BLaER1 (cell line): ENCODE measurements at regions not wholly inside any gene's neighbourhood (a gene's known extent, or its start where the extent isn't known, plus 50 kb on each side); places are given as distances from the start of the nearest gene placed in this dataset.

ENCODE experiments used
- H3K27ac ChIP-seq: shearing (Covaris generic); formaldehyde crosslinking; 2 replicates; pipeline ENCODE4 v1.8.1; 2022
- H3K27me3 ChIP-seq: shearing (Covaris generic); formaldehyde crosslinking; 2 replicates; pipeline ENCODE4 v1.8.1; 2022
- H3K36me3 ChIP-seq: shearing (Covaris generic); formaldehyde crosslinking; 2 replicates; pipeline ENCODE4 v1.8.1; 2022
- H3K4me1 ChIP-seq: shearing (Covaris generic); formaldehyde crosslinking; 2 replicates; pipeline ENCODE4 v1.8.1; 2022
- H3K4me2 ChIP-seq: shearing (Covaris generic); formaldehyde crosslinking; 2 replicates; pipeline ENCODE4 v1.8.1; 2022
- H3K4me3 ChIP-seq: shearing (Covaris generic); formaldehyde crosslinking; 2 replicates; pipeline ENCODE4 v1.8.1; 2022
- H3K9ac ChIP-seq: shearing (Covaris generic); formaldehyde crosslinking; 2 replicates; pipeline ENCODE4 v1.8.1; 2022
- H3K9me3 ChIP-seq: shearing (Covaris generic); formaldehyde crosslinking; 2 replicates; pipeline ENCODE4 v1.8.1; 2022
- H4K20me1 ChIP-seq: shearing (Covaris generic); formaldehyde crosslinking; 2 replicates; pipeline ENCODE4 v1.8.1; 2022
- Cebpa-rat ChIP-seq: shearing (Covaris generic); IDR thresholded peaks from 2 replicates; pipeline ENCODE4 v1.8.1; 2022

DNA sequence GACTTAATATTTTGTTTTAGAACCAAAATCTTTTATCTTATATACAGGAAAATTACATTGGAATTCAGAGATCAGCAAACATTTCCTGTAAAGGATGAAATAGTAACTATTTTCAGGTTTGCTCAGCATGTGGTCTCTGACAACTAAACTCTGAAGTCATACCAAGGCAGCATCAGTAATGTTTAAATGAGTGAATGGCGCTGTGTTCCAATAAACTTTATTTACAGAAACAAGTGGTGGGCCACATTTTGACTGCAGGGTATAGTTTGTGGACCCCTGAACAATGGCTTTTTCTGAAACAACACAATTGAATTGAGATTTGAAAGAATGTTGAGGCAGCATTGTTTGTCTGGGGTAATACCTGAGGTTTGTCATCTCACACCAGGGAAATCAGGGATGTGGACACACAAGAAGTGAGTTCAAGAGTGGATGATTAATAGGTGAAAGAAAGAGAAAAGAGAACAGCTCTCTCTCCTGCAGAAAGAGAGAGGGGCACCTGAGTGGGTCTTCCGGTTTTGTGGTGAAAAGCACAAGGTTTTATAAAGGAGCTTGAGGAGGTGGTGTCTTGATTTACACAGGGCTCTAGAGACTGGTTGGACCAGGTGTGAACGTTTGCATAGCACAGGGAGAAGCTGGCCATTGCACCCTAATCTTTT lies 113.5 kb upstream of the VPREB1 start:
- Histone ChIP-seq H3K27me3 (no peaks in the 10 kb centered on the region), H3K9ac (no peak overlapping the region), H3K27ac (no peak overlapping the region), H3K4me2 (no peak overlapping the region), H3K9me3 (no peaks in the 10 kb centered on the region), H3K4me1 (no peaks in the 10 kb centered on the region), H3K36me3 (no peaks in the 10 kb centered on the region), H3K4me3 (no peak overlapping the region), H4K20me1 (no peaks in the 10 kb centered on the region)
- no peak for TF ChIP-seq Cebpa-rat

DNA sequence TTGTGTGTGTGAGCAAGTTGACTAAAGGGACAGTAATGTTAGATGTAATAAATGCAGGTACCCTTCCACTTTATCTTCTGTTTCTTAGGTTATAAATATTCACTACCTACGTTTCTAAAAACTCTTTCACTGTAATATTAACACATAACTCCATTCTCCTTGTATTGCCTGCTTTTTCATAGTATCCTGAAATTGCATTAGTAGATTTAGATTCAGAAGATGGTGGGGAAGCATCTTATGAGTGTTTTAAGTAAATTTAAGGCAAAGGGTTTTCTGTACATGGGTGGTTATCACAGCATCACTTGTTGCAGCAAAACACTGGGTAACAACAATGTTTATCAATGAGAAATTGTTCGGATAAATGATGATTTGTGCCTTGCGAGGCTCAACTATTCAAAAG lies 115.2 kb upstream of the VPREB1 start:
- no peaks in the 10 kb centered on the region for H3K36me3 ChIP-seq
- no peak overlapping the region for H3K4me3 ChIP-seq
- TF ChIP-seq Cebpa-rat, result no peak
- H3K9me3 ChIP-seq, result no peaks in the 10 kb centered on the region
- no peak overlapping the region for H3K4me2 ChIP-seq
- no peaks in the 10 kb centered on the region for H3K27me3 ChIP-seq
- no peak overlapping the region for H3K9ac ChIP-seq
- no peaks in the 10 kb centered on the region for H3K4me1 ChIP-seq
- no peaks in the 10 kb centered on the region for H4K20me1 ChIP-seq
- no peak overlapping the region for H3K27ac ChIP-seq

DNA sequence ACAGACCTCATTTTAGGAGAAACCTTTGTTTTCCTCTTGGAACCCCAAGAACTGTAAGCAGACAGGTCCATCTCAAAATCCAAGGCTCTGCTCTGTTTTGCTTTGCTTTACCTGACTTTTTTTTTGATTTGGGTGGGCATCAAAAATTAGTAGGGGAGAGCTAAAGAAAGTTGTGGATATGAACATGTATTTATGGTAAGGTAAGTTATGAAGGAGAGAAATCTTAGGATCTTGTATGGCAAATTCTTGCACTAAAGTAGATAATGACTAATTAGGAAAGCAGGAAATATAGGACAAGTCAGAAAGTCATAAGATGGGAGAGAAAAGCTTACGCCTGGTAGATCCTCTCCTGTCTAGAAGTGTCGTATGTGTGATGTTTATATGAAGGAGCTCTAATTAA lies 116.1 kb upstream of the VPREB1 start:
- TF ChIP-seq Cebpa-rat, result no peak
- Histone ChIP-seq H4K20me1 (no peaks in the 10 kb centered on the region), H3K27me3 (no peaks in the 10 kb centered on the region), H3K27ac (no peak overlapping the region), H3K9me3 (0 out of 2 replicates have a peak, but pooled peaks cover 2% of the 10 kb centered on the region), H3K9ac (no peak overlapping the region), H3K4me1 (no peaks in the 10 kb centered on the region), H3K36me3 (no peaks in the 10 kb centered on the region), H3K4me3 (no peak overlapping the region), H3K4me2 (no peak overlapping the region)

DNA sequence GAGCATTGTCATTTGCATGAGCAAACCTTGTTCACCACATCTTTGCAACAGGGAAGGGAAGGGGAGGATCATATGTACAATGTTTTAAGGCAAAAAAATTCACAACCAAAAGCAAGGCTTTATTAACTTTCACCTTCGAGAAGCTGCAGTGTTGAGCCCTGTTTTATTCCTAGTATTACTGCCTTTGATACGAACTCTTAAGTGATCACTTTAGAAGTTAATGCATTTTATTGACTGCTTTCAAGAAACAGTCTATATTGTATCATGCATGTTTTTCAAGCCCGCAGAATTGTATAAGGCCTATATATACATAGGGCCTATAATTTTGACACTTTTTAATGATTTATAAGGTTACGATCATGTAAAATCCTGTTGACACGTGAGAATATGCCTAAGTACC lies 117.5 kb upstream of the VPREB1 start:
- H3K27ac ChIP-seq, result no peak overlapping the region

GRCh38 chr22:22125579-22126468 lies 118.8 kb upstream of the VPREB1 start:
- no peaks in the 10 kb centered on the region for H3K27me3 ChIP-seq
- no peaks in the 10 kb centered on the region for H3K4me1 ChIP-seq
- H4K20me1 ChIP-seq, result no peaks in the 10 kb centered on the region
- no peak overlapping the region for H3K27ac ChIP-seq
- no peak overlapping the region for H3K9ac ChIP-seq
- H3K4me3 ChIP-seq, result no peak overlapping the region
- H3K9me3 ChIP-seq, result 0 out of 2 replicates have a peak, but pooled peaks cover 4% of the 10 kb centered on the region
- TF ChIP-seq Cebpa-rat, result no peak
- no peaks in the 10 kb centered on the region for H3K36me3 ChIP-seq
- H3K4me2 ChIP-seq, result no peak overlapping the region

More for the DNA sequence above, 117.5 kb upstream of the VPREB1 start:
- Histone ChIP-seq H3K4me3 (no peak overlapping the region), H3K9me3 (0 out of 2 replicates have a peak, but pooled peaks cover 4% of the 10 kb centered on the region), H3K9ac (no peak overlapping the region), H4K20me1 (no peaks in the 10 kb centered on the region), H3K27me3 (no peaks in the 10 kb centered on the region), H3K4me2 (no peak overlapping the region), H3K4me1 (no peaks in the 10 kb centered on the region), H3K36me3 (no peaks in the 10 kb centered on the region)
- TF ChIP-seq Cebpa-rat, result no peak

- no peak overlapping the region for H3K27ac ChIP-seq
- H3K27me3 ChIP-seq, result no peaks in the 10 kb centered on the region
- H3K4me3 ChIP-seq, result no peak overlapping the region
- no peaks in the 10 kb centered on the region for H3K4me1 ChIP-seq
- 0 out of 2 replicates have a peak, but pooled peaks cover 4% of the 10 kb centered on the region for H3K9me3 ChIP-seq
- TF ChIP-seq Cebpa-rat, result no peak
- H3K36me3 ChIP-seq, result no peaks in the 10 kb centered on the region
- no peak overlapping the region for H3K4me2 ChIP-seq
- no peak overlapping the region for H3K9ac ChIP-seq
- no peaks in the 10 kb centered on the region for H4K20me1 ChIP-seq
Observed at GRCh38 chr22:22125028-22125578, 119.5 kb upstream of the VPREB1 start.

GRCh38 chr22:22124374-22124773 lies 120.2 kb upstream of the VPREB1 start:
- 0 out of 2 replicates have a peak, but pooled peaks cover 4% of the 10 kb centered on the region for H3K9me3 ChIP-seq
- H3K4me1 ChIP-seq, result no peaks in the 10 kb centered on the region
- no peaks in the 10 kb centered on the region for H4K20me1 ChIP-seq
- H3K4me3 ChIP-seq, result no peak overlapping the region
- H3K4me2 ChIP-seq, result no peak overlapping the region
- H3K36me3 ChIP-seq, result no peaks in the 10 kb centered on the region
- TF ChIP-seq Cebpa-rat, result no peak
- H3K9ac ChIP-seq, result no peak overlapping the region
- H3K27me3 ChIP-seq, result peaks cover 3% of the 10 kb centered on the region; the same call in 1 of the 2 replicates
- no peak overlapping the region for H3K27ac ChIP-seq

DNA sequence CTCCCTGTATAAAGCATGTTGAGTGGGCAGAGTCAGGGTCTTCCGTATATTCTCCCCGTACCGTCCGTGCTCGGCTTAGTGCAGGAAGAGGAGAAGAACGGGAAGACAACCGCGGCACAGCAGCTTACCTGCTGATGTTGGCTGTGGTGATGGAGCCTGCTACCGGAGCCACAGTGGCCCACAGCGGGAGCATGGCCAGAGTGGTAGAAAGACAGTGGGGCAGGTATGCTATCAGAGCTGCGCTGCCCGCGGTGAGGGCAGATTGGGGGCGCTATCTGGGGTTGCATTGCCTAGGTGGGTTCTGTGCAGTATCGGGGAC lies 120.7 kb upstream of the VPREB1 start:
- TF ChIP-seq Cebpa-rat, result no peak
- Histone ChIP-seq H3K4me2 (no peak overlapping the region), H4K20me1 (no peaks in the 10 kb centered on the region), H3K9me3 (0 out of 2 replicates have a peak, but pooled peaks cover 4% of the 10 kb centered on the region), H3K9ac (no peak overlapping the region), H3K4me3 (no peak overlapping the region), H3K4me1 (no peaks in the 10 kb centered on the region), H3K36me3 (no peaks in the 10 kb centered on the region), H3K27me3 (peaks cover 8% of the 10 kb centered on the region), H3K27ac (no peak overlapping the region)

DNA sequence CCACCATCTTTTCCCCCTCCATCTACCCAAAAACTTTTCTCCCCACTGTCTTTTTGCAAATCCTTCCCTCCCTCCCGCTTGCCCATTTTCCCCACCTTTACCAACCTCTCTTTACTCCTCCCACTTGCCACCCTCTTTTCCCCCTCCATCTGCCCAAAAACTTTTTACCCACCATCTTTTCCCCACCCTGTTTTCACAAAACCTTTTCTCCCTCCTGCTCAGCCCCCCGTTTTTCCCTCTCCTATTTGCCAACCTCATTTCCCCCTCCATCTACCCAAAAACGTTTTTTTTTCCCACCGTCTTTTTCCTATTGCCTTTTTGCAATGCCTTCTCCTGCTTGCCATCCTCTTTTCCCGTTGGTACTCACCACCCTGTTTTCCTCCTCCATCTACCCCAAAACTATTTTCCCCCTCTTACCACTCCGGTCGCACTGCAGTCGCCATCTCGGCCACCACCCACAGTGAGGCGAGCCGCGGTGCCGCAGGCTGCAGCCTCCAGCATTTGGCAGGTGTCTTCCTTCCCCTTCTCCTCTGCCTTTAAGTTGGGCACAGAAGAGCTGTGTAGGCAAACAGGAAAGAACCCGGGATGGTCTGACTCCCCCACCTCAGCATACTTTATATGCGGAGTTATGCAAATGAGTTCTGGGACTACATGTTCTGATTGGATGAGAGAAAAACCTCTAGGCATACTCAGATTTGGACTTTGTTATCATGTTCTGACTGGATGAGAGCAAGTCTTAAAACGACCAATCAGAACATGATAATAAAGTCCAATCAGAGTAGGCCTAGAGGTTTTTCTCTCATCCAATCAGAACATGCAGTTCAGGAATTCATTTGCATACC lies 121.2 kb upstream of the VPREB1 start:
- no peak overlapping the region for H3K4me3 ChIP-seq
- 0 out of 2 replicates have a peak, but pooled peaks cover 4% of the 10 kb centered on the region for H3K9me3 ChIP-seq
- no peak for TF ChIP-seq Cebpa-rat
- H3K27me3 ChIP-seq, result peaks cover 13% of the 10 kb centered on the region
- peaks cover 1% of the 10 kb centered on the region; the same call in 1 of the 2 replicates for H3K4me1 ChIP-seq
- H3K4me2 ChIP-seq, result no peak overlapping the region
- H3K27ac ChIP-seq, result no peak overlapping the region
- no peaks in the 10 kb centered on the region for H3K36me3 ChIP-seq
- no peaks in the 10 kb centered on the region for H4K20me1 ChIP-seq
- no peak overlapping the region for H3K9ac ChIP-seq
